ENCODE measurements at regions not wholly inside any gene's neighbourhood (a gene's known extent, or its start where the extent isn't known, plus 50 kb on each side); places are given as distances from the start of the nearest gene placed in this dataset.
A peak's percentile ranks its signal among the peaks of the same experiment; 100 is the strongest.
"Not testable (repeated sequence)": the region's sequence is repeated elsewhere in the genome, so short reads cannot be mapped to it uniquely, and the experiment has no call there.

GRCh38 chr13:50388481-50388880 lies 373.2 kb downstream of the KCNRG start:
- DNase-seq: no peak
- Mint-ChIP-seq H3K9me3 (no peaks in the 10 kb centered on the region), H3K27me3 (ENCODE audit: low read depth, poor library complexity) (no peaks in the 10 kb centered on the region), H3K4me1 (peaks cover 77% of the 10 kb centered on the region), H3K36me3 (ENCODE audit: low read depth) (peaks cover 4% of the 10 kb centered on the region), H3K4me3 (no peak overlapping the region), H3K27ac (no peak overlapping the region)
- TF ChIP-seq CTCF (IDR thresholded peaks at IDR 0.05): no peak

- no peak for TF ChIP-seq CTCF (IDR thresholded peaks at IDR 0.05)
- peak overlapping the region; percentile 84 for H3K27ac Mint-ChIP-seq
- H3K4me1 Mint-ChIP-seq: peaks cover 85% of the 10 kb centered on the region
- H3K4me3 Mint-ChIP-seq: no peak overlapping the region
- no peaks in the 10 kb centered on the region for H3K9me3 Mint-ChIP-seq
- DNase-seq: no peak
- no peaks in the 10 kb centered on the region for H3K27me3 Mint-ChIP-seq (ENCODE audit: low read depth, poor library complexity)
- H3K36me3 Mint-ChIP-seq (ENCODE audit: low read depth): no peaks in the 10 kb centered on the region
These were observed 374.5 kb downstream of the KCNRG start for GRCh38 chr13:50389726-50390125.

GRCh38 chr13:50390503-50391248 lies 375.4 kb downstream of the KCNRG start:
- no peaks in the 10 kb centered on the region for H3K36me3 Mint-ChIP-seq (ENCODE audit: low read depth)
- DNase-seq: no peak
- H3K27ac Mint-ChIP-seq: peak overlapping the region; percentile 32
- H3K4me3 Mint-ChIP-seq: no peak overlapping the region
- peaks cover 4% of the 10 kb centered on the region for H3K9me3 Mint-ChIP-seq
- H3K4me1 Mint-ChIP-seq: peaks cover 78% of the 10 kb centered on the region
- no peaks in the 10 kb centered on the region for H3K27me3 Mint-ChIP-seq (ENCODE audit: low read depth, poor library complexity)
- TF ChIP-seq CTCF (IDR thresholded peaks at IDR 0.05): no peak

GRCh38 chr13:50392977-50393376 lies 377.7 kb downstream of the KCNRG start:
- no peak for TF ChIP-seq CTCF (IDR thresholded peaks at IDR 0.05)
- peaks cover 62% of the 10 kb centered on the region for H3K4me1 Mint-ChIP-seq
- H3K4me3 Mint-ChIP-seq: no peak overlapping the region
- no peak for DNase-seq
- no peaks in the 10 kb centered on the region for H3K27me3 Mint-ChIP-seq (ENCODE audit: low read depth, poor library complexity)
- peaks cover 18% of the 10 kb centered on the region for H3K9me3 Mint-ChIP-seq
- H3K27ac Mint-ChIP-seq: no peak overlapping the region
- H3K36me3 Mint-ChIP-seq (ENCODE audit: low read depth): peaks cover 10% of the 10 kb centered on the region

GRCh38 chr13:50393628-50394027 lies 378.4 kb downstream of the KCNRG start:
- H3K27me3 Mint-ChIP-seq (ENCODE audit: low read depth, poor library complexity): no peaks in the 10 kb centered on the region
- H3K27ac Mint-ChIP-seq: no peak overlapping the region
- peaks cover 12% of the 10 kb centered on the region for H3K36me3 Mint-ChIP-seq (ENCODE audit: low read depth)
- H3K9me3 Mint-ChIP-seq: peaks cover 19% of the 10 kb centered on the region
- no peak for TF ChIP-seq CTCF (IDR thresholded peaks at IDR 0.05)
- H3K4me1 Mint-ChIP-seq: peaks cover 57% of the 10 kb centered on the region
- DNase-seq: peak; percentile 50
- no peak overlapping the region for H3K4me3 Mint-ChIP-seq

- Mint-ChIP-seq H3K36me3 (ENCODE audit: low read depth) (peaks cover 16% of the 10 kb centered on the region), H3K9me3 (peaks cover 23% of the 10 kb centered on the region), H3K27me3 (ENCODE audit: low read depth, poor library complexity) (no peaks in the 10 kb centered on the region), H3K4me1 (peaks cover 39% of the 10 kb centered on the region), H3K4me3 (no peak overlapping the region), H3K27ac (no peak overlapping the region)
- TF ChIP-seq CTCF (IDR thresholded peaks at IDR 0.05): no peak
- DNase-seq: no peak
These were observed 380.8 kb downstream of the KCNRG start for GRCh38 chr13:50396001-50396400.

- not testable (repeated sequence) for H3K4me3 Mint-ChIP-seq
These were observed 381.4 kb downstream of the KCNRG start for GRCh38 chr13:50396618-50397017.

More at GRCh38 chr13:50396618-50397017, 381.4 kb downstream of the KCNRG start:
- Mint-ChIP-seq H3K9me3 (peaks cover 23% of the 10 kb centered on the region), H3K4me1 (peaks cover 39% of the 10 kb centered on the region), H3K36me3 (ENCODE audit: low read depth) (peaks cover 16% of the 10 kb centered on the region)
- not testable (repeated sequence) for DNase-seq; H3K27me3 Mint-ChIP-seq (ENCODE audit: low read depth, poor library complexity); H3K27ac Mint-ChIP-seq

All from nephron progenitor cell (in vitro differentiated cells).